Astrocyte of the spinal cord (primary cell): ENCODE measurements at regions not wholly inside any gene's neighbourhood (a gene's known extent, or its start where the extent isn't known, plus 50 kb on each side); places are given as distances from the start of the nearest gene placed in this dataset.
"Not testable (repeated sequence)": the region's sequence is repeated elsewhere in the genome, so short reads cannot be mapped to it uniquely, and the experiment has no call there.

Experiments
- DNase-seq: peaks from one replicate; pipeline ENCODE4 v3.0.0; 2011; ENCODE audit warnings: low read depth, low spot score
- H3K4me3 ChIP-seq: 2 replicates; pipeline ENCODE4 v1.5.1; 2011; ENCODE audit warnings: low read depth, mild to moderate bottlenecking, low read length, moderate library complexity
- in situ Hi-C: cut with HindIII; loops from 2 replicates; pipeline ENCODE4 v1.10.0; 2017; ENCODE audit warnings: low sequenced_read_pairs
- TF ChIP-seq, protein P1 (sequence below): IDR thresholded peaks from 2 replicates; pipeline ENCODE4 v1.5.1; 2012; ENCODE audit warnings: low read depth, mild to moderate bottlenecking, low read length, inconsistent platforms

GRCh38 chr13:100983111-100983510, 308.5 kb upstream of the TMTC4 start:
- peak; percentile 33 for DNase-seq
- no peak overlapping the region for H3K4me3 ChIP-seq
- TF ChIP-seq, protein P1, sequence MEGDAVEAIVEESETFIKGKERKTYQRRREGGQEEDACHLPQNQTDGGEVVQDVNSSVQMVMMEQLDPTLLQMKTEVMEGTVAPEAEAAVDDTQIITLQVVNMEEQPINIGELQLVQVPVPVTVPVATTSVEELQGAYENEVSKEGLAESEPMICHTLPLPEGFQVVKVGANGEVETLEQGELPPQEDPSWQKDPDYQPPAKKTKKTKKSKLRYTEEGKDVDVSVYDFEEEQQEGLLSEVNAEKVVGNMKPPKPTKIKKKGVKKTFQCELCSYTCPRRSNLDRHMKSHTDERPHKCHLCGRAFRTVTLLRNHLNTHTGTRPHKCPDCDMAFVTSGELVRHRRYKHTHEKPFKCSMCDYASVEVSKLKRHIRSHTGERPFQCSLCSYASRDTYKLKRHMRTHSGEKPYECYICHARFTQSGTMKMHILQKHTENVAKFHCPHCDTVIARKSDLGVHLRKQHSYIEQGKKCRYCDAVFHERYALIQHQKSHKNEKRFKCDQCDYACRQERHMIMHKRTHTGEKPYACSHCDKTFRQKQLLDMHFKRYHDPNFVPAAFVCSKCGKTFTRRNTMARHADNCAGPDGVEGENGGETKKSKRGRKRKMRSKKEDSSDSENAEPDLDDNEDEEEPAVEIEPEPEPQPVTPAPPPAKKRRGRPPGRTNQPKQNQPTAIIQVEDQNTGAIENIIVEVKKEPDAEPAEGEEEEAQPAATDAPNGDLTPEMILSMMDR = no peak
- in situ Hi-C loops = no loop called here

DNA sequence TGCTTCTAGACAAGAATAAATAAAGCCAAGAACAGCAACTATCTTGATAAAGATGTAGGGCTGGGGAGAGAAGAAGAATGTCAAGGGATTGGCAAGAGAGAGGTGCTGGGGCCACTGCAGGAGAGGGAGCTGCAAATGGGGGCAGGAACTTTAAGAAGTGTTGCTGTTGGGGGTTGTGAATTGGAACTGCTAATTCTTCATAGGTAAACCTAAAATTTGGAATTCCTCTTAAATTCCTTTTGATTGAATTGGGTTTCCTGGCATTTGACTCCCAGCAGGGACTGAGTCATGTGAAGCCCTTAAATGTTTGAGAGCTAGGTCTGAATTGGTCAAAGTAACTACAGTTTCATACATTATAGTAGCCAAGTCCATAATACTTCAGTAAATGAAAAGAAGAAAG, 305.6 kb upstream of the TMTC4 start:
- TF ChIP-seq, protein P1 = no peak
- no peak for DNase-seq
- in situ Hi-C loops = no loop called here
- H3K4me3 ChIP-seq = no peak overlapping the region

DNA sequence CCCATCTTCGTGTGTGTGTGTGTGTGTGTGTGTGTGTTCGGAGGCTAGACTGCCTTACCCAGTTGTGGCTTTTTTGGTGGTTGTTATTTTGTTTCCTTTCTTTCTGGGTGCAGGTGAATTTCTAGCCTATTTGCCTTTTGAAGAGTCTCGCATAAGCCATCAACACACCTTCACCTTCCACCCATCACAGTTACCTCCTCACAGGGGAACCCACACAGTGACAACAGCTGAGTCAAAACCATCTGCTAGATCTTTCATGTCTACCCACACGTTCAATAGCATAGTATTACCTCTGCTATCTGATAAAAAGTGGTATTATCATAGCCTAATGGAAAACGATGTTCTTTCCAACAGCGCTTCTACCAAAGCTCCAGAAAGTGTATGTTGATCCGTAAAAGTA, 303.2 kb upstream of the TMTC4 start:
- no peak for DNase-seq
- no peak overlapping the region for H3K4me3 ChIP-seq
- TF ChIP-seq, protein P1 = no peak
- in situ Hi-C loops = no loop called here

GRCh38 chr13:100976993-100977392, 302.4 kb upstream of the TMTC4 start:
- DNase-seq = no peak
- in situ Hi-C loops = no loop called here
- no peak overlapping the region for H3K4me3 ChIP-seq
- TF ChIP-seq, protein P1 = no peak

- DNase-seq, in situ Hi-C loops, H3K4me3 ChIP-seq: not testable (repeated sequence)
Observed at GRCh38 chr13:100975666-100976065, 301.1 kb upstream of the TMTC4 start.

- TF ChIP-seq, protein P1 = no peak
- H3K4me3 ChIP-seq = no peak overlapping the region
- in situ Hi-C loops = no loop called here
- DNase-seq = no peak
Observed at GRCh38 chr13:100962585-100962984, 288.0 kb upstream of the TMTC4 start.

GRCh38 chr13:100961186-100961585, 286.6 kb upstream of the TMTC4 start:
- DNase-seq = peak; percentile 18
- no peak overlapping the region for H3K4me3 ChIP-seq
- TF ChIP-seq, protein P1 = no peak
- in situ Hi-C loops = no loop called here
